GM12872 (cell line): ENCODE measurements at regions not wholly inside any gene's neighbourhood (a gene's known extent, or its start where the extent isn't known, plus 50 kb on each side); places are given as distances from the start of the nearest gene placed in this dataset.

Experiments used
- TF ChIP-seq, protein P1 (sequence below): IDR thresholded peaks from 3 replicates; pipeline ENCODE4 v1.5.1; 2011; ENCODE audit warnings: low read depth, mild to moderate bottlenecking, low read length, moderate library complexity; ENCODE audit not compliant: insufficient read depth

DNA sequence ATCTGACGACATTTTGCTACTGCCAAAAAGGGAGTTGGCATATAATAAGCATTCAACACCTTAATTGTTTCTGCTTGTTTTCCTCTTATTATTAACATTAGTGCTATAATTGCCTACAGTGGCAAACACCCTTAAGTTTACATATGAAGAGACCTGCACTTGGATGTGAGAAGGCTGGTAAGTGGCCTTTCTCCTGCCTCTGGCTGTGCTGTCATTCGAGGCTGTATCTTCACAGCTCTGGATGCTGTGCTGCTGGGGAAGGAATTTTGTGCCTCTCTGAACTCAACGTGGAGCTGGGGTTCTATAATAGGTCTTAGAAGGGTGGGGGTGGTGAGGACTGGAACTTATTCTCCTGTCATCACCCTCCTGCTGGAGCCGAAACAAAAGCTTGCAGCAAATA, 385.9 kb downstream of the EMP1 start:
- TF ChIP-seq, protein P1, sequence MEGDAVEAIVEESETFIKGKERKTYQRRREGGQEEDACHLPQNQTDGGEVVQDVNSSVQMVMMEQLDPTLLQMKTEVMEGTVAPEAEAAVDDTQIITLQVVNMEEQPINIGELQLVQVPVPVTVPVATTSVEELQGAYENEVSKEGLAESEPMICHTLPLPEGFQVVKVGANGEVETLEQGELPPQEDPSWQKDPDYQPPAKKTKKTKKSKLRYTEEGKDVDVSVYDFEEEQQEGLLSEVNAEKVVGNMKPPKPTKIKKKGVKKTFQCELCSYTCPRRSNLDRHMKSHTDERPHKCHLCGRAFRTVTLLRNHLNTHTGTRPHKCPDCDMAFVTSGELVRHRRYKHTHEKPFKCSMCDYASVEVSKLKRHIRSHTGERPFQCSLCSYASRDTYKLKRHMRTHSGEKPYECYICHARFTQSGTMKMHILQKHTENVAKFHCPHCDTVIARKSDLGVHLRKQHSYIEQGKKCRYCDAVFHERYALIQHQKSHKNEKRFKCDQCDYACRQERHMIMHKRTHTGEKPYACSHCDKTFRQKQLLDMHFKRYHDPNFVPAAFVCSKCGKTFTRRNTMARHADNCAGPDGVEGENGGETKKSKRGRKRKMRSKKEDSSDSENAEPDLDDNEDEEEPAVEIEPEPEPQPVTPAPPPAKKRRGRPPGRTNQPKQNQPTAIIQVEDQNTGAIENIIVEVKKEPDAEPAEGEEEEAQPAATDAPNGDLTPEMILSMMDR: no peak

DNA sequence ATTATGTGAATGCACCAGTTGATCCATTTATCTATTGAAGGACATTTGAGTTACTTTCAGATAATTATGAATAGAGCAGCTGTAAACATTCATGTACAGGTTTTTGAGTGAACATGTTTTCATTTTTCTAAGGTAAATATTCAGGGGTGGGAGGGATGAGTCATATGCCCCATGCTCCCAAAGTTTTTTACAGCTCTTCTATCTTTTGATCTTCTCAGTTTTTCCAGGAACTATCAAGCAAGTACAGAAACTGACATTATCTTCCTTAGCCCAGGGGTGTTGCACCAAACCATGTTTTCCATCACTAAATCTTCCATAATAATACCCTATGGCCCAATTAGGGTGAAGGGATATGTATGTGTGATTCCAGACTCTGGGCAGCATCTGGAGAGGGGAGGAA, 384.5 kb downstream of the EMP1 start:
- TF ChIP-seq, protein P1: no peak

DNA sequence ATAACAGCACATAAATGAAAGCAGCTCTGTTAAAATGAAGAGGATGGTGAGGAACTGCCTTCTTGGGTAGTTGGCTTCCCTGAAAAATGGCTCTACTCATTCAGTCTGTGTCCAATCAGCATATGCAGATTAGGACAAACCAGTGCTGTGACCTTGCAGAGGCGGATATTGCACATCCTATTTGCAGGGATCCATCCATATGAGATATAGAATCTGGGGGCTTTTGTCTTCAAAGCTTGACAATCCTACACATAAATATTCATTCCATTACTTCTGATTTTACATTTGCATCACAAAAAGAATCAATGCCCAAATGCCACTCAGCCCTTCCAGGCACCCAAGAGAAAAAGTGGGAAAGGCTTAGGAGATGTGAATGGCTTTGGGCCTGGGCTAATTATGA, 383.7 kb downstream of the EMP1 start:
- TF ChIP-seq, protein P1: no peak

DNA sequence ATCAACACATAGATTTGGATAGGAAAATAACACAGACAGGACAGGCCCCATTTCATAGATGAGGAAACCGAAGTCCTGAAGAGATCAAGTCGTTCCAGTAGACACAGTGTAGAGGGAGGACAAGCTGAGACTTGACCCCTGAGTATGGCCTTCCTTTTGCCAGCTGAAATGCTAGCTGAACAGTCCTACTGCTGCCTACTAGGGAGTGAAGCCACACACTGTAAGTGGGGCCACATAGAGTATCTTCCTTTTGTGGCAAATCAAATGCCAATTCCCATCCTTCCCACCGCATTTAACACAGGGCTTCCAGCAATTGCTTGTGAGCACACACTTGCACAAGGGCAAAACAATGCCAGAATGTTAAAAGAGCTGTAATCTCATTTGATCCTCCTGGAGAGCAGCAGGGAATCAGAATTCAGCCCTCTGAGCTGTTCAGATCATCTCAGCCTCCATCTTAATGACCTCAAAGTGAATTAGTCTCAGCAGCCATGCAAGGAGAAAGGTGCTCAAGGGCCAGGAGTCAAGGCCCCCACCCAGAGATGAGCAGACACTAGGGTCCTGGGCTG, 380.5 kb downstream of the EMP1 start:
- TF ChIP-seq, protein P1: no peak

DNA sequence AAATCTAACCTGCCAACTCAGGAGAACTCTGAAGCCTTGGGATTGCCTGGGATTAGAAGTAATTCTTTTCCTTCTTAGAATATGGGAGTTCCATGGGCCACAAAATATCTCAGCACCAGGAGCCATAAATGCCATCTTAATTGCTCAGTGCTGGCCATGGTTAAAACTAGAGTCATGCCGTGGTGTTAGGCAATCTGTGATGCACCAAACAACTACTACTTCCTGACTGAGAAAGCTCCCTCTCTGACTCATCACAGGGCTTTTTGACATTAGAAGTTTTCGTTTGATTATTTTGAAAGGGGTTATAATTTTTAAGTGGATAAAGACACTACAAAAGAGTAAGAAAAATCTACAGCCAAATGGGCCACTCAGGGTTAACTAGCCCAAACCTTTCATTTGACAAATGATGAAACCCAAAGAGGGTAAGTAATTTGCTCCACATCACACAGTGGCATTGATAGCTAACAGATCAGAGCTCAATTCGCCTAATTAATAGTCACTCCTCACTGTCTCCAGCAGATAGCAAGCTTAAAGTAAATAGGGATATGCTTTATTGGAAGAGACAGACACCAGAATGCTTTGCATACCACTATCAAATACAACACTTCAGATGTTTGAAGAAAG, 377.3 kb downstream of the EMP1 start:
- TF ChIP-seq, protein P1: no peak

DNA sequence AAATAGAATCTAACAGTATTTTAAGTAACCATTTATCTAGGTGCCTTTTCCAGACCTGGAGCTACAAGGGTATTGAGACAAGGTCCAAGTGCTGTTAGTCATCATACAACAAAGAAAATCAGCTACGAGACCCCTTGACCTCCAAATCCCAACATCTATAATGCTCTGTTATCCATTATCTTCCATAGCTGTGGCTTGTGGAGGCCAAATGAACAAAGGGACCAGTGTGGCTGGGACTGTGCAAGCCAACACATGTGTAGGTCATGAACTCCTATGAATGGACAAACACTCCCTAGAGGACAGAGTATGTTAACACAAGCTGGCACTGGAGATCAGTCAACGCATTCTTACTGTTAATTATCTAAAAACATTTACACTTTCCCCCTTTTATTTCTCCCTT, 374.5 kb downstream of the EMP1 start:
- TF ChIP-seq, protein P1: no peak

DNA sequence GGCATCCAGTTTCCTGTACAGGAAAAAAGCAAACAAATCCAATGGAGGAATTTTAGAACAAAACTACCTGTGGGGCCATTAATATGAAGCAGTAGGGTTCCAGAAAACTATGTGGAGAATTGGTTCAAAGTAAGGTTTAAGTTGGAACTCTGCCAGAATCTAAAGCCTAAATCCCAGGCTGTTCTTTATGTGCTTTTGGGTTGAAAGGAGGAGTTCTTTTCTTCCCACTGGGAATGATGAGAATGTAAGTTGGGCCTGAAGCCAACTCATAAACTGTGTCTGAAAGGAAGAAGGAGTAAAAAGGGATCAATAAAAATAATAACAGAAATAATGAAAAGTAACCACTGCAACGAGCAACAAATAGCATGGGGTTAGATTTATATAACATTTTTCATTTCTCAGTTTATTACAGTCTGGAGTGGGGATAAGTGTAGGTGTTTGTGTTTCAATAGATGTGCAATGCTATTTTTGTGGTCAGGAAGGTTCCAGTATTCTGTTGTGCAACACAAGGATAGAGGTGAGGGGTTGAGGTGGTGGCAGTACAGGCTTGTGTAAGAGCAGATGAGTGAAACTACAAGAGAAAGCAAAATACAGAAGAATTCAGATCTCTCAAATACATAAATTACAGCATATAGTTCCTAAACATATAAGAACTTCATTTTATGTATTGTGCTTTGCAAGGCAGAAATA, 373.6 kb downstream of the EMP1 start:
- TF ChIP-seq, protein P1: no peak
